GM23338 (cell line): ENCODE measurements at regions not wholly inside any gene's neighbourhood (a gene's known extent, or its start where the extent isn't known, plus 50 kb on each side); places are given as distances from the start of the nearest gene placed in this dataset.

Experiments used
- CREB1 ChIP-seq: fragments of 250-450 bp; sonication (Bioruptor Pico); IDR thresholded peaks from 2 replicates; pipeline ENCODE4 v1.5.0; 2020; ENCODE audit warnings: low read depth, mild to moderate bottlenecking, moderate library complexity
- EZH2phosphoT487 ChIP-seq: fragments of 200-600 bp; sonication (generic); IDR thresholded peaks from one replicate; pipeline ENCODE4 v1.8.1; 2018; ENCODE audit warnings: antibody characterized with exemption; ENCODE audit not compliant: unreplicated experiment
- POLR2AphosphoS5 ChIP-seq: IDR thresholded peaks from 2 replicates; pipeline ENCODE4 v1.6.1; 2016; ENCODE audit warnings: antibody characterized with exemption, low read depth
- TF ChIP-seq, protein P1 (sequence below), 2 experiments: fragments of 200-600 bp in 1 of 2; sonication (generic) in 1 of 2; conservative IDR thresholded peaks; 2 replicates each; pipeline versions ENCODE4 v1.5.1 to v1.6.1; 2016 to 2017; ENCODE audit warnings: antibody characterized with exemption in 2 of 2, low read depth in 2 of 2, mild to moderate bottlenecking in 2 of 2, moderate library complexity in 1 of 2
- TF ChIP-seq, protein P2 (sequence below): IDR thresholded peaks from one replicate; pipeline ENCODE4 v1.6.1; 2018; ENCODE audit warnings: antibody characterized with exemption; ENCODE audit not compliant: unreplicated experiment

DNA sequence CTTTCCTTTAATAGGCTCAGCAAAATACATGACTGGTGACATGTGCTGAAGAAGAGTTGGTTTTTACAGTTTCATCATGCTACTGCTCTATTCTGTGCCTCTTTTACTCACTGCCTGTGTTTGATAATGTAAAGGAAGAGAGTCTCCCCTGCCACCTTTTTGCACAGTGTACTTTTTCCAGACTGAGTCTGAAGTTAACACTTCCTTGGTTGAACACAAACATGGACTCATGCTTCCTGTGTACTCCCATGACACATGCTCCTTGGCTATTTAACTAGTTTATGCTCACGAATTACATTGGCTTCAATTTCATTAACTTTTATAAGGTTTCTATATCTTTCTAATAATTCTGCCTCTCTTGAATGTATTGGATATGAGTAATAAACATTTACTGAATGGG is 396.1 kb downstream of the VGLL3 start:
- TF ChIP-seq POLR2AphosphoS5 (no peak), CREB1 (CRISPR knock-in tag) (no peak), EZH2phosphoT487 (no peak)
- TF ChIP-seq, protein P1, sequence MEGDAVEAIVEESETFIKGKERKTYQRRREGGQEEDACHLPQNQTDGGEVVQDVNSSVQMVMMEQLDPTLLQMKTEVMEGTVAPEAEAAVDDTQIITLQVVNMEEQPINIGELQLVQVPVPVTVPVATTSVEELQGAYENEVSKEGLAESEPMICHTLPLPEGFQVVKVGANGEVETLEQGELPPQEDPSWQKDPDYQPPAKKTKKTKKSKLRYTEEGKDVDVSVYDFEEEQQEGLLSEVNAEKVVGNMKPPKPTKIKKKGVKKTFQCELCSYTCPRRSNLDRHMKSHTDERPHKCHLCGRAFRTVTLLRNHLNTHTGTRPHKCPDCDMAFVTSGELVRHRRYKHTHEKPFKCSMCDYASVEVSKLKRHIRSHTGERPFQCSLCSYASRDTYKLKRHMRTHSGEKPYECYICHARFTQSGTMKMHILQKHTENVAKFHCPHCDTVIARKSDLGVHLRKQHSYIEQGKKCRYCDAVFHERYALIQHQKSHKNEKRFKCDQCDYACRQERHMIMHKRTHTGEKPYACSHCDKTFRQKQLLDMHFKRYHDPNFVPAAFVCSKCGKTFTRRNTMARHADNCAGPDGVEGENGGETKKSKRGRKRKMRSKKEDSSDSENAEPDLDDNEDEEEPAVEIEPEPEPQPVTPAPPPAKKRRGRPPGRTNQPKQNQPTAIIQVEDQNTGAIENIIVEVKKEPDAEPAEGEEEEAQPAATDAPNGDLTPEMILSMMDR (conservative IDR thresholded peaks at IDR 0.05; ENCODE audit: low read depth in 2 of 2), result no peak
- TF ChIP-seq, protein P2, sequence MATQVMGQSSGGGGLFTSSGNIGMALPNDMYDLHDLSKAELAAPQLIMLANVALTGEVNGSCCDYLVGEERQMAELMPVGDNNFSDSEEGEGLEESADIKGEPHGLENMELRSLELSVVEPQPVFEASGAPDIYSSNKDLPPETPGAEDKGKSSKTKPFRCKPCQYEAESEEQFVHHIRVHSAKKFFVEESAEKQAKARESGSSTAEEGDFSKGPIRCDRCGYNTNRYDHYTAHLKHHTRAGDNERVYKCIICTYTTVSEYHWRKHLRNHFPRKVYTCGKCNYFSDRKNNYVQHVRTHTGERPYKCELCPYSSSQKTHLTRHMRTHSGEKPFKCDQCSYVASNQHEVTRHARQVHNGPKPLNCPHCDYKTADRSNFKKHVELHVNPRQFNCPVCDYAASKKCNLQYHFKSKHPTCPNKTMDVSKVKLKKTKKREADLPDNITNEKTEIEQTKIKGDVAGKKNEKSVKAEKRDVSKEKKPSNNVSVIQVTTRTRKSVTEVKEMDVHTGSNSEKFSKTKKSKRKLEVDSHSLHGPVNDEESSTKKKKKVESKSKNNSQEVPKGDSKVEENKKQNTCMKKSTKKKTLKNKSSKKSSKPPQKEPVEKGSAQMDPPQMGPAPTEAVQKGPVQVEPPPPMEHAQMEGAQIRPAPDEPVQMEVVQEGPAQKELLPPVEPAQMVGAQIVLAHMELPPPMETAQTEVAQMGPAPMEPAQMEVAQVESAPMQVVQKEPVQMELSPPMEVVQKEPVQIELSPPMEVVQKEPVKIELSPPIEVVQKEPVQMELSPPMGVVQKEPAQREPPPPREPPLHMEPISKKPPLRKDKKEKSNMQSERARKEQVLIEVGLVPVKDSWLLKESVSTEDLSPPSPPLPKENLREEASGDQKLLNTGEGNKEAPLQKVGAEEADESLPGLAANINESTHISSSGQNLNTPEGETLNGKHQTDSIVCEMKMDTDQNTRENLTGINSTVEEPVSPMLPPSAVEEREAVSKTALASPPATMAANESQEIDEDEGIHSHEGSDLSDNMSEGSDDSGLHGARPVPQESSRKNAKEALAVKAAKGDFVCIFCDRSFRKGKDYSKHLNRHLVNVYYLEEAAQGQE, result no peak
